ENCODE measurements at regions not wholly inside any gene's neighbourhood (a gene's known extent, or its start where the extent isn't known, plus 50 kb on each side); places are given as distances from the start of the nearest gene placed in this dataset.

- TF ChIP-seq POLR2A (IDR thresholded peaks at IDR 0.05; ENCODE audit: low read length) (no peak), GATA1 (IDR thresholded peaks at IDR 0.05; ENCODE audit: low read depth, low read length) (no peak)
Observed at GRCh38 chr2:122129399-122129798, 373.9 kb downstream of the TSN start.
